K562 (cell line): ENCODE measurements at regions not wholly inside any gene's neighbourhood (a gene's known extent, or its start where the extent isn't known, plus 50 kb on each side); places are given as distances from the start of the nearest gene placed in this dataset.

Source experiments
- ATAC-seq: fragments of 200-7000 bp; cut with Tn5 transposase; 3 replicates; pipeline ENCODE4 v1.9.1; 2020; ENCODE audit warnings: moderate library complexity
- BruUV-seq: library from RNA; stranded (reverse); fragments of 400-500 nt; replicated peaks from 2 replicates; lab custom pipeline; 2021; lab: Mats Ljungman, UMichigan
- CTCF ChIA-PET: fragments of 300-600 bp; formaldehyde crosslinking; extraction: SDS; loops from one replicate; lab custom pipeline; 2021; ENCODE audit warnings: low intra/inter-chr PET ratio; lab: Yijun Ruan, JAX
- POLR2A ChIA-PET: fragments of 300-600, 350-650 bp; sonication (Branson Sonifier 250); formaldehyde crosslinking; extraction: SDS; loops from one replicate; lab custom pipeline; 2021; ENCODE audit warnings: antibody characterized with exemption, inconsistent platforms; lab: Yijun Ruan, JAX
- DNase-seq, 4 experiments: peaks; one replicate each; pipeline versions ENCODE4 v3.0.0 to v3.0.0-alpha.2; 2011 to 2018; ENCODE audit warnings: low spot score in 3 of 4, mixed read lengths in 3 of 4; ENCODE audit errors: extremely low read depth in 1 of 4
- FAIRE-seq: peaks from 2 replicates; lab custom pipeline; 2011; peaks lifted over from hg19 to GRCh38; lab: Jason Lieb, UNC
- H2AFZ ChIP-seq: 2 replicates; pipeline ENCODE4 v1.6.0; 2011; ENCODE audit warnings: low read depth, low read length, control low read depth, inconsistent platforms
- H3K27ac ChIP-seq: fragments of 200-600 bp; 3 replicates; pipeline ENCODE4 v1.8.0; 2011; ENCODE audit warnings: low read depth, mild to moderate bottlenecking, control low read depth, inconsistent platforms, low read length, moderate library complexity, mixed read lengths; ENCODE audit errors: extremely low read depth
- H3K27me3 ChIP-seq, 2 experiments: fragments of 300-600 bp in 1 of 2; 2 replicates in 1 of 2; 3 replicates in 1 of 2; pipeline versions ENCODE4 v1.6.0 to v1.8.0; 2011; ENCODE audit warnings: inconsistent platforms in 2 of 2, low read length in 2 of 2, mild to moderate bottlenecking in 1 of 2, mixed read lengths in 1 of 2, moderate library complexity in 1 of 2; ENCODE audit not compliant: control insufficient read depth in 2 of 2, insufficient read depth in 2 of 2
- H3K36me3 ChIP-seq: fragments of 300-600 bp; 3 replicates; pipeline ENCODE4 v1.8.0; 2011; ENCODE audit warnings: mild to moderate bottlenecking, low read length, inconsistent platforms; ENCODE audit not compliant: control insufficient read depth, insufficient read depth
- H3K4me1 ChIP-seq, 2 experiments: fragments of 200-600 bp in 1 of 2; replicated peaks in 1 of 2; 2 replicates in 1 of 2; 3 replicates in 1 of 2; pipeline versions ENCODE4 v1.5.1 to v1.8.0; 2011; ENCODE audit warnings: inconsistent platforms in 2 of 2, low read length in 2 of 2, mild to moderate bottlenecking in 1 of 2, mixed read lengths in 1 of 2, moderate library complexity in 1 of 2; ENCODE audit not compliant: control insufficient read depth in 2 of 2, insufficient read depth in 2 of 2
- H3K4me2 ChIP-seq: 2 replicates; pipeline ENCODE4 v1.6.1; 2011; ENCODE audit warnings: low read length, control low read depth, inconsistent platforms, mixed read lengths; ENCODE audit not compliant: insufficient read depth
- H3K4me3 ChIP-seq: fragments of 200-600 bp; sonication (generic), shearing (Covaris generic); 2 replicates; pipeline ENCODE4 v1.5.1; 2016; ENCODE audit warnings: control low read depth, inconsistent platforms
- H3K79me2 ChIP-seq: fragments of 200-600 bp; 3 replicates; pipeline ENCODE4 v1.8.0; 2011; ENCODE audit warnings: low read length, inconsistent platforms; ENCODE audit not compliant: control insufficient read depth, insufficient read depth
- H3K9ac ChIP-seq, 2 experiments: 2 replicates each; pipeline versions ENCODE4 v1.6.0 to v1.6.1; 2011; ENCODE audit warnings: low read depth in 2 of 2, low read length in 2 of 2, control low read depth in 1 of 2, inconsistent platforms in 1 of 2, mild to moderate bottlenecking in 1 of 2, mixed read lengths in 1 of 2; ENCODE audit not compliant: insufficient read depth in 1 of 2
- H3K9me1 ChIP-seq: one replicate; pipeline ENCODE4 v1.6.0; 2011; ENCODE audit warnings: inconsistent platforms, mild to moderate bottlenecking, low read length, moderate library complexity; ENCODE audit not compliant: control insufficient read depth, insufficient read depth
- H3K9me3 ChIP-seq: replicated peaks from 2 replicates; pipeline ENCODE4 v1.5.1; 2011; ENCODE audit warnings: low read depth, low read length, inconsistent platforms; ENCODE audit not compliant: control insufficient read depth, insufficient read depth
- H4K20me1 ChIP-seq: replicated peaks from 2 replicates; pipeline ENCODE4 v1.6.1; 2011; ENCODE audit warnings: low read length, inconsistent platforms, mixed read lengths; ENCODE audit not compliant: control insufficient read depth, insufficient read depth
- CREM ChIP-seq: IDR thresholded peaks from 2 replicates; pipeline ENCODE4 v1.6.1; 2014; ENCODE audit warnings: antibody characterized with exemption, low read depth
- CSDE1 ChIP-seq, 2 experiments: fragments of 450-650 bp; IDR thresholded peaks; 2 replicates each; pipeline ENCODE4 v1.6.1; 2016; ENCODE audit warnings: mild to moderate bottlenecking in 1 of 2
- JUND ChIP-seq, 2 experiments: IDR thresholded peaks; 2 replicates in 1 of 2; 3 replicates in 1 of 2; pipeline ENCODE4 v1.6.1; 2011; ENCODE audit warnings: borderline replicate concordance in 2 of 2, low read depth in 2 of 2, low read length in 2 of 2, improper control_type of control experiment in 1 of 2, missing biosample characterization in 1 of 2, missing genetic modification characterization in 1 of 2, missing genetic modification reagents in 1 of 2
- NR1H2 ChIP-seq: sonication (generic); formaldehyde crosslinking; IDR thresholded peaks from 2 replicates; pipeline ENCODE4 v1.4.0; 2020; ENCODE audit warnings: mild to moderate bottlenecking, missing genetic modification reagents
- ZNF224 ChIP-seq: sonication (generic); formaldehyde crosslinking; IDR thresholded peaks from 2 replicates; pipeline ENCODE4 v1.8.0; 2022; ENCODE audit warnings: mild to moderate bottlenecking, missing genetic modification reagents
- ZNF282 ChIP-seq: sonication (generic); formaldehyde crosslinking; IDR thresholded peaks from 2 replicates; pipeline ENCODE4 v1.8.1; 2023; ENCODE audit warnings: missing genetic modification reagents
- ZNF561 ChIP-seq: fragments of 450-650 bp; formaldehyde crosslinking; conservative IDR thresholded peaks from 2 replicates; pipeline ENCODE4 v1.4.0; 2020; ENCODE audit warnings: mild to moderate bottlenecking, moderate library complexity
- ZNF707 ChIP-seq: fragments of 250-450 bp; sonication (Bioruptor Pico); conservative IDR thresholded peaks from 2 replicates; pipeline ENCODE4 v1.8.0; 2022; ENCODE audit warnings: inconsistent platforms, mild to moderate bottlenecking, moderate library complexity
- WGBS: fragments of 100-300 bp; shearing (Covaris generic); methylation state at CpG from one replicate; pipeline ENCODE4 v1.1.6; 2016; ENCODE audit warnings: low coverage, mixed read lengths; ENCODE audit not compliant: insufficient coverage; ENCODE audit errors: missing lambda C conversion rate; 5-methylcytosine and 5-hydroxymethylcytosine counted together
- in situ Hi-C: fragments of 300-500 bp; cut with MboI; formaldehyde crosslinking; loops from 4 replicates; pipeline ENCODE4 v1.15.0; 2018; ENCODE audit warnings: inconsistent platforms, mixed read lengths
- intact Hi-C: fragments of 100-400 bp; cut with micrococcal nuclease; formaldehyde crosslinking; loops from 2 replicates; pipeline ENCODE4 v1.14.2; 2022
- TF ChIP-seq, protein P1 (sequence below): fragments of 250-450 bp; sonication (Bioruptor Pico); IDR thresholded peaks from 2 replicates; pipeline ENCODE4 v1.5.0; 2021
- TF ChIP-seq, protein P2 (sequence below), 2 experiments: IDR thresholded peaks; 2 replicates each; pipeline ENCODE4 v1.6.1; 2011; ENCODE audit warnings: borderline replicate concordance in 1 of 2, control low read depth in 1 of 2, low read depth in 1 of 2, low read length in 1 of 2, mild to moderate bottlenecking in 1 of 2, mixed read lengths in 1 of 2, moderate library complexity in 1 of 2; ENCODE audit not compliant: insufficient read depth in 1 of 2, insufficient read length in 1 of 2, poor library complexity in 1 of 2, severe bottlenecking in 1 of 2; ENCODE audit errors: extremely low read depth in 1 of 2
- TF ChIP-seq, protein P3 (sequence below), 2 experiments: fragments of 450-650 bp; conservative IDR thresholded peaks; 2 replicates each; pipeline ENCODE4 v1.6.1; 2017; ENCODE audit warnings: mild to moderate bottlenecking in 2 of 2, moderate library complexity in 2 of 2
- TF ChIP-seq, protein P4 (sequence below): fragments of 450-650 bp; IDR thresholded peaks from 2 replicates; pipeline ENCODE4 v1.6.1; 2017; ENCODE audit warnings: antibody characterized with exemption, mild to moderate bottlenecking

DNA sequence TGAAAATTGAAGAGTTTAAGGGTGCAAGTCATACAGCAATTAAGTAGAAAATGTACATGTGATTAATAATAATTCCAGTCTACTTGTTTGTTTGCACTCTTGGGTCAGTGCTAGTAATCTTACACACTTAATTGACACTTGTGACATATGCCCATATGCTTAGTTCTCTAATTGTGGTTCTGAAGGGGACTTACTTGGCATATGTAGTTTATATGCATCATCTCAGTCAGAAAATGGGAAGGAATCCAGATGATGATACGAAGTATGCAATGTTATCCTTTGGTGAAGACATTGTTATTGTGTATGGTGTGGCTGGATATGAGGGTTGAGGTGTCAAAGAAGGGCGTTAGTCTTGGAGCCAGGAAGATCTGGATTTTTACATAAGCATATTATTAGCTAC lies 193.5 kb upstream of the HDAC9 start (continued):
- TF ChIP-seq, protein P1, sequence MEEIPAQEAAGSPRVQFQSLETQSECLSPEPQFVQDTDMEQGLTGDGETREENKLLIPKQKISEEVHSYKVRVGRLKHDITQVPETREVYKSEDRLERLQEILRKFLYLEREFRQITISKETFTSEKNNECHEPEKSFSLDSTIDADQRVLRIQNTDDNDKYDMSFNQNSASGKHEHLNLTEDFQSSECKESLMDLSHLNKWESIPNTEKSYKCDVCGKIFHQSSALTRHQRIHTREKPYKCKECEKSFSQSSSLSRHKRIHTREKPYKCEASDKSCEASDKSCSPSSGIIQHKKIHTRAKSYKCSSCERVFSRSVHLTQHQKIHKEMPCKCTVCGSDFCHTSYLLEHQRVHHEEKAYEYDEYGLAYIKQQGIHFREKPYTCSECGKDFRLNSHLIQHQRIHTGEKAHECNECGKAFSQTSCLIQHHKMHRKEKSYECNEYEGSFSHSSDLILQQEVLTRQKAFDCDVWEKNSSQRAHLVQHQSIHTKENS (CRISPR knock-in tag), result no peak
- no peak for TF ChIP-seq CSDE1 (IDR thresholded peaks at IDR 0.05)
- no peak for TF ChIP-seq ZNF707
- TF ChIP-seq NR1H2, result no peak
- no peak for TF ChIP-seq JUND (IDR thresholded peaks at IDR 0.05; ENCODE audit: borderline replicate concordance, low read depth, low read length)
- TF ChIP-seq JUND (tag; IDR thresholded peaks at IDR 0.05; ENCODE audit: borderline replicate concordance, low read depth, low read length), result no peak
- TF ChIP-seq ZNF561 (CRISPR knock-in tag), result no peak

DNA sequence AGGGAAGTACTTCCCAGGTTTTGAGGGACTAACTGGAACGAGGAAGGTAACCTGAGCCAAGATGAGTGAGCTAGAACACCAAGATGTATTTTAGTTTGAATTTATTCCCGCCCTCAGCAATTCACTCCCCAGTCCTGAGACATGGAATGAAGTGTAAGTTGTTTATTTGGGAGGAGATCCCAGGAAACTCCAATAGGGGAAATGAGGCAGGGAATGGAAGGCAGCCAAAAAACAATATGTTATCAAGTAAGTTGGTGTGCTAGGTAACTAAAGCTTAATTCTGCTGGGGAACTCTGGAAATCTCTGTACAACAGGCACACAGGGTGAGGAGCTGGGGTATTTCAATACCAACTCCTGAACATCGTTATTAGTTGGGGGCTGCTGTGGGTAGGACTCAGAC lies 189.7 kb upstream of the HDAC9 start:
- 8% methylated on average over 3 of the region's 3 CpGs for WGBS
- Histone ChIP-seq H3K9me1 (no peaks in the 10 kb centered on the region), H3K4me1 (peaks cover 0 to 2% of the 10 kb centered on the region in 2 experiments; a peak in 1 of 5 replicates), H2AFZ (0 out of 2 replicates have a peak overlapping the region, but pooled peaks have one; percentile 57), H4K20me1 (no peaks in the 10 kb centered on the region), H3K36me3 (no peaks in the 10 kb centered on the region), H3K27me3 (no peaks in the 10 kb centered on the region), H3K4me3 (no peak overlapping the region), H3K27ac (no peak overlapping the region), H3K9ac (no peak overlapping the region), H3K4me2 (no peak overlapping the region), H3K9me3 (no peaks in the 10 kb centered on the region), H3K79me2 (no peaks in the 10 kb centered on the region)
- no peak for ATAC-seq
- ChIA-PET POLR2A (no interaction called here), CTCF (no interaction called here)
- intact Hi-C loops (no loop called here), in situ Hi-C loops (no loop called here)
- no peak for FAIRE-seq
- BruUV-seq, result no TSS peak
- no peak for DNase-seq
- TF ChIP-seq, protein P2, sequence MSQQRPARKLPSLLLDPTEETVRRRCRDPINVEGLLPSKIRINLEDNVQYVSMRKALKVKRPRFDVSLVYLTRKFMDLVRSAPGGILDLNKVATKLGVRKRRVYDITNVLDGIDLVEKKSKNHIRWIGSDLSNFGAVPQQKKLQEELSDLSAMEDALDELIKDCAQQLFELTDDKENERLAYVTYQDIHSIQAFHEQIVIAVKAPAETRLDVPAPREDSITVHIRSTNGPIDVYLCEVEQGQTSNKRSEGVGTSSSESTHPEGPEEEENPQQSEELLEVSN (IDR thresholded peaks at IDR 0.05; ENCODE audit: borderline replicate concordance in 1 of 2, extremely low read depth in 1 of 2, insufficient read depth in 1 of 2, insufficient read length in 1 of 2, low read depth in 1 of 2, low read length in 1 of 2, poor library complexity in 1 of 2, severe bottlenecking in 1 of 2), result no peak
- TF ChIP-seq ZNF224 (CRISPR knock-in tag), result no peak
- TF ChIP-seq, protein P3, sequence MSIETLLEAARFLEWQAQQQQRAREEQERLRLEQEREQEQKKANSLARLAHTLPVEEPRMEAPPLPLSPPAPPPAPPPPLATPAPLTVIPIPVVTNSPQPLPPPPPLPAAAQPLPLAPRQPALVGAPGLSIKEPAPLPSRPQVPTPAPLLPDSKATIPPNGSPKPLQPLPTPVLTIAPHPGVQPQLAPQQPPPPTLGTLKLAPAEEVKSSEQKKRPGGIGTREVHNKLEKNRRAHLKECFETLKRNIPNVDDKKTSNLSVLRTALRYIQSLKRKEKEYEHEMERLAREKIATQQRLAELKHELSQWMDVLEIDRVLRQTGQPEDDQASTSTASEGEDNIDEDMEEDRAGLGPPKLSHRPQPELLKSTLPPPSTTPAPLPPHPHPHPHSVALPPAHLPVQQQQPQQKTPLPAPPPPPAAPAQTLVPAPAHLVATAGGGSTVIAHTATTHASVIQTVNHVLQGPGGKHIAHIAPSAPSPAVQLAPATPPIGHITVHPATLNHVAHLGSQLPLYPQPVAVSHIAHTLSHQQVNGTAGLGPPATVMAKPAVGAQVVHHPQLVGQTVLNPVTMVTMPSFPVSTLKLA (conservative IDR thresholded peaks at IDR 0.05), result no peak
- TF ChIP-seq, protein P4, sequence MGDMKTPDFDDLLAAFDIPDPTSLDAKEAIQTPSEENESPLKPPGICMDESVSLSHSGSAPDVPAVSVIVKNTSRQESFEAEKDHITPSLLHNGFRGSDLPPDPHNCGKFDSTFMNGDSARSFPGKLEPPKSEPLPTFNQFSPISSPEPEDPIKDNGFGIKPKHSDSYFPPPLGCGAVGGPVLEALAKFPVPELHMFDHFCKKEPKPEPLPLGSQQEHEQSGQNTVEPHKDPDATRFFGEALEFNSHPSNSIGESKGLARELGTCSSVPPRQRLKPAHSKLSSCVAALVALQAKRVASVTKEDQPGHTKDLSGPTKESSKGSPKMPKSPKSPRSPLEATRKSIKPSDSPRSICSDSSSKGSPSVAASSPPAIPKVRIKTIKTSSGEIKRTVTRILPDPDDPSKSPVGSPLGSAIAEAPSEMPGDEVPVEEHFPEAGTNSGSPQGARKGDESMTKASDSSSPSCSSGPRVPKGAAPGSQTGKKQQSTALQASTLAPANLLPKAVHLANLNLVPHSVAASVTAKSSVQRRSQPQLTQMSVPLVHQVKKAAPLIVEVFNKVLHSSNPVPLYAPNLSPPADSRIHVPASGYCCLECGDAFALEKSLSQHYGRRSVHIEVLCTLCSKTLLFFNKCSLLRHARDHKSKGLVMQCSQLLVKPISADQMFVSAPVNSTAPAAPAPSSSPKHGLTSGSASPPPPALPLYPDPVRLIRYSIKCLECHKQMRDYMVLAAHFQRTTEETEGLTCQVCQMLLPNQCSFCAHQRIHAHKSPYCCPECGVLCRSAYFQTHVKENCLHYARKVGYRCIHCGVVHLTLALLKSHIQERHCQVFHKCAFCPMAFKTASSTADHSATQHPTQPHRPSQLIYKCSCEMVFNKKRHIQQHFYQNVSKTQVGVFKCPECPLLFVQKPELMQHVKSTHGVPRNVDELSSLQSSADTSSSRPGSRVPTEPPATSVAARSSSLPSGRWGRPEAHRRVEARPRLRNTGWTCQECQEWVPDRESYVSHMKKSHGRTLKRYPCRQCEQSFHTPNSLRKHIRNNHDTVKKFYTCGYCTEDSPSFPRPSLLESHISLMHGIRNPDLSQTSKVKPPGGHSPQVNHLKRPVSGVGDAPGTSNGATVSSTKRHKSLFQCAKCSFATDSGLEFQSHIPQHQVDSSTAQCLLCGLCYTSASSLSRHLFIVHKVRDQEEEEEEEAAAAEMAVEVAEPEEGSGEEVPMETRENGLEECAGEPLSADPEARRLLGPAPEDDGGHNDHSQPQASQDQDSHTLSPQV, result no peak
- TF ChIP-seq CREM, result no peak
- TF ChIP-seq ZNF282, result no peak
